GM21717 (cell line): ENCODE measurements at regions not wholly inside any gene's neighbourhood (a gene's known extent, or its start where the extent isn't known, plus 50 kb on each side); places are given as distances from the start of the nearest gene placed in this dataset.
A peak's percentile ranks its signal among the peaks of the same experiment; 100 is the strongest.

Experiments used
- ATAC-seq: cut with Tn5 transposase; IDR thresholded peaks from one replicate; pipeline ENCODE4 v1.9.1; 2021; ENCODE audit warnings: mild to moderate bottlenecking, moderate library complexity; ENCODE audit not compliant: unreplicated experiment

DNA sequence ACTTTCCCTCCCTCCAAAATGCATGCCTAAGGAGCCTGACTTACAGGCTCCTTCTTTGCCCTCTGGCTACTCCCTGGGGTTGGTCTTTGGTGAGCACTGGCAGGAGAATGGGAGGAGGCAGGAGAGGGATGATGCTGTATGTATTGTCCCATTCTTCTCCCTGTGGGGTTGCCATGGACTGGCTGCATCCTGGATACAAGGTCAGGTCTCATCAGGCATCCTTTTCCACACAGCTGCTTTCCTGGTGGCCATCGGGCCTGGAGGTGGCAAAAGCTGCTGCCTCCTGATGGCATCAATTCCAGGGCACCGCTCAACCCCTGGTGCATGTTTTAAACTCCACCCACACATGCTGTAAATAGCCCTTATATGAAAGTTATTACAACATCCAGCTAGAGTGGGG lies 257.2 kb downstream of the ETS1 start:
- ATAC-seq = no peak

GRCh38 chr11:128328955-128329551 lies 258.3 kb downstream of the ETS1 start:
- no peak for ATAC-seq

GRCh38 chr11:128327274-128327673 lies 260.1 kb downstream of the ETS1 start:
- ATAC-seq = no peak

DNA sequence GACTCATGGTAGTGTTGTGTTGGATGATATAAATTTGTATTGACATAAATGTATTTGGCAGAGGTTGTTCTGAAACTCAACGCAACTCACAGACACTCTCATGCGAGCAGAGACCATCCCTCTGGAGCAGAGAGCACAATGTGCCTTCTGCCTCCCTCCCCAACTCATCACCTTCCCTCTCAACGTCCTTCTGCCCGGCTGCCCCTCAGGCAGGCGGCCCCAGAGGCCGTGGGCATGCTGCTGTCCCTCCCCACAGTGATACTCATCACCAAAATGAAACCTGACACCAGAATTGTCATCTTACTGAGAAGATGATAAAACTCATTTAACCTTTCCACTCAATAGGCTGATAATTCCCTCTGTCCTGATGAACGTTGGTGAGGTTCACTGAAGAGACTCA lies 260.6 kb downstream of the ETS1 start:
- ATAC-seq = no peak

DNA sequence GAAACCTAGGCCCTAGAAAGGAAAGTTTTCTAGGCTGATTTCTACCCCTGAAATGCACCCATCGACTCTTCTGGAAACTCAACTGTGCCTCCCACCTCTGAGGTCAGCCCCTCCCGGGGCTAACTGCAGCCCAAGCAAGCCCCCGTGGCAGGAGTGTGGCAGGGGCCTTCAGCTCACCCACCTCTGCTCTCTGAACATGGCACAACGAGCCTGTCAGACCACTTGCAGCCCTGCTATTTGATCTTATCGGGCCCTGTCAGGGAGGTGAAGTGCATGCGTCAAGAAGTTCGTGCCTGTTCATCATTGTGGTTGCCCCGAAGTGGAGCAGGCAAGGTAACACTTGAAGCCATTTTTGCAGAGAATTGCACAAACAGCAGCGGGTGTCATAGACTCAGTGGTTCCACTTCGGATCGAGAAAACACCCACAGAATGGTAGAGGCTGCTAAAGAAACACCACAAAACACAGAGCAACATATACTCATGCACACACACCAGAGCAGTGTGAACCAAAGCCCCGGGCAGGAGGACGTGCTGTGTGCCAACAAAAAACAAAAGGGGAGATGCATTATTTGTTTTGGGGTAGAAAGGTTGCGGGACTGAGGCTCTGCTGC lies 262.7 kb downstream of the ETS1 start:
- ATAC-seq = no peak

DNA sequence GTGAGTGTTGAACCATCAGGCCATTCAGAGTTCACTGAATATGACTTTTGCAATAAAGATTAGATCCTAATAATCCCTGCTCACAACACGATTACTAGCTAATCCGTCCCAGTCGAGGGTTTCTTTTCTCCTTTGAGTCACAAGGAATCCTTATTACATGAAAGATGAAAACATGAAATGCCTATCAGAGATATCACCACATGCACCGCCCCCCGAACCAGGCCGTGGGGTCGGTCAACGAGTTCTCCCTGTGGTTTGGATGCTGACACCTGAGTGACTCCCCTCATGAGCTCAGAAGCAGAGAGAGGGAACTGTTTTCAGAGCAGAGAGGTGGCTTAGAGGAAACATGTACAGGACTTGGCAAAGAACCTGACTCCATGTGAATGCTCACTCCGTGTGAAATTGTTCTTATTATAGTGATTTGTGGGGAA lies 263.3 kb downstream of the ETS1 start:
- no peak for ATAC-seq

DNA sequence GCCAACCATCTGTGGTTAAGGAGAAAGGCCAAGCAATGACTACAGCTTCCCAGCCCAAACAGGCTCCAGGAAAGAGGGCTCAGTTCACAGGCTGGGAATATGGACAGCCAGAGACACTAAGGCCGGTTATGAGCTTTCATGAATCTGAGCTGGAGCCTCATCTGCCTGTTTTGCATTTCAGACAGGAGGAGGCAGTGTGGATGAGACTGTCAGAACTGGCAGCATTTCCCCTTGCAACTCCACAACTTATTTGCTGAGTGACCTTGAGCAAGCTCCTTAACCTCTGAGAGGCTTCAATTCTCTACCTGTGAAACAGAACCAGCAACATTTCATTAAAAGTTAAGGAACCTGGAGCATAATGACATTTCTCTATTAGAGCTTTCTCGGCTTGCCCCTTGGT lies 264.0 kb downstream of the ETS1 start:
- ATAC-seq = no peak

DNA sequence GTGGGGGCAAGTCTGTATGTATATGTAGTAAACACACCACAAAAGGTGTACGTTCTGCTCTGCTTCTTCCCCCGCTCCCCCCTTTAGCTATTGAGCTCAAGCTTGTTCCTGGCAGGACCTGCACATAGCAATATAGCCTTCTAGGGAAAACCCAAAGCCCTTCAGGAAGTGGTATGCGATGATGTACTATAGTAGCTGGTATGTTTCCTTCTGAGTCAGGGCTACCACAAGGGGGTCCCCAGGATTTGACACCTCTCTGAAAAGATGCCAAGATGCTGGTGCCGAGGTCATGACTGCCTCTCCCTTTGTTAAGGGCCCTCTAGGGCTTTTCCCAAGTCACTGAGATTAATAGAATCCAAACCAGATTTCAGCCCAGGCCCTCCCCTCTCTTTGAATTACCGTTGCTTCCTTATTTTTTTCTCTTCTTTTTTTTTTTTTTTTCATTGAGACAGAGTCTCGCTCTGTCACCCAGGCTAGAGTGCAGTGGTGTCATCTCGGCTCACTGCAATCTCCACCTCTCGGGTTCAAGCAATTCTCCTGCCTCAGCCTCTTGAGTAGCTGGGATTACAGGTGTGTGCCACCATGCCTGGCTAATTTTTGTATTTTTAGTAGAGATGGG lies 268.4 kb downstream of the ETS1 start:
- peak; percentile 95 for ATAC-seq

DNA sequence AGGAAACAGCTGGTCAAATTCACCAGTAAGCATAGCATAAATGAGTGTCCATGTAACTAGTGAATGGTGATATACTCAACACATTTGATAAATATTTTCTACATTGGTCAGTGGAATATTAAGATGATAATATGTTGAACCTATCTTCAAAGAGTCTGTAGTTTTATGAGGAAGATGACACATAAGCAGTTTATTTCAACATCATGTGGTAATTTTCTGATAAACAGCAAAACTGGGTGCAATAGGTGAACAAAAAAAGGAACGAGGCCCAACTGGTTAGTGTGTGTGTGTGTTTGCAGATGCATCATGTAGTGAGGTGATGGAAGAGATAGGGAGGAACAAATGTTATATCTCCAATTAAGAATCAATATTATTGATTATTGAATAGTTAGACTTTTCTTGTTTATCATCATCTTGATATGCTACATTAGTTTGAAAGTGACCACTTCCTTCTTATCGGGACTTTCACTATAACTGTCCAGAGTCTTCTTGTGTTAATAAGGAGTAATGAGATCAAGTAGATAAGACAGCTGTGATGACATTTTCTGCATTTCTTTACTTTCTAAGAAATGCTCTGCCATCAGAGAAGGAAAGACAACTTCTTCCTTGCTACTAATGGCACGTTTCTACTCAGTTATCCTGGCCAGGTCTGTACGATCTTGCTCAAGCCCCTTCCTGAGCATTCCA lies 270.7 kb downstream of the ETS1 start:
- no peak for ATAC-seq

GRCh38 chr11:128315933-128316332 lies 271.4 kb downstream of the ETS1 start:
- no peak for ATAC-seq

- ATAC-seq = no peak
Observed at GRCh38 chr11:128313931-128314330, 273.4 kb downstream of the ETS1 start.

GRCh38 chr11:128311742-128312719 lies 275.3 kb downstream of the ETS1 start:
- ATAC-seq = peak; percentile 74

DNA sequence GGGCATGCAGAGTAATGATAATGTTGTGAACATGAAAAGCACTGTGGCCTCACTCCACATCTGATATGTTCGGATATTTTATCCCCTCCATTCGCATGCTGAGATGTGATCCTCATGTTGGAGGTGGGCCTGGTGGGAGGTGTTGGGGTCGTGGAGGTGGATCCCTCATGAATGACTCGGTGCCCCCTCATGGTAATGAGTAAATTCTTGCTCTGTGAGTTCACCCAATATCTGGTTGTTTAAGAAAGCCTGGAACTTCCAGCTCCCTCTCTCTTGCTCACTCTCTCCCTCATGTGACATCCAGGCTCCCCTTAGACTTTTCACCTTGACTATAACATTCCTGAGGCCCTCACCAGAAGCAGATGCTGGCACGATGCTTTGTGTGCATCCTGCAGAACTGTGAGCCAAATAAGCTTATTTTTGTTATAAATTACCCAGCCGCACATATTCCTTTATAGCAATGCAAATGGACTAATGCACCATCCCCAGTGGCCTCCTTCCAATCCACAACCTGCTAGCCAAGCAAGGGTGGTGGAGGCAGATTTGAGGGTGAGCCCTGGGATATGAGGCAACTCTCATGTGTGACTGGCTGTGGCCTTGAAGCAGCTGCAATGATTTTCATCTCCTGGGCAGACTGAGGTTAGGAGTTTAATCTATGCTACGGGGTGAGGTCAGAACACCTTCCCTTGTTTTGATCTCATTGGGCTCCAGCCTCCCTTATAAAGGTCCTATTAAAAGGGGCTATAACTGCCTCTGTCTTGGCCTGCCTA lies 276.5 kb downstream of the ETS1 start:
- no peak for ATAC-seq

- ATAC-seq = no peak
Observed at GRCh38 chr11:128310005-128310404, 277.4 kb downstream of the ETS1 start.

GRCh38 chr11:128308794-128309193 lies 278.6 kb downstream of the ETS1 start:
- ATAC-seq = no peak

- ATAC-seq = no peak
Observed at GRCh38 chr11:128305588-128305987, 281.8 kb downstream of the ETS1 start.

DNA sequence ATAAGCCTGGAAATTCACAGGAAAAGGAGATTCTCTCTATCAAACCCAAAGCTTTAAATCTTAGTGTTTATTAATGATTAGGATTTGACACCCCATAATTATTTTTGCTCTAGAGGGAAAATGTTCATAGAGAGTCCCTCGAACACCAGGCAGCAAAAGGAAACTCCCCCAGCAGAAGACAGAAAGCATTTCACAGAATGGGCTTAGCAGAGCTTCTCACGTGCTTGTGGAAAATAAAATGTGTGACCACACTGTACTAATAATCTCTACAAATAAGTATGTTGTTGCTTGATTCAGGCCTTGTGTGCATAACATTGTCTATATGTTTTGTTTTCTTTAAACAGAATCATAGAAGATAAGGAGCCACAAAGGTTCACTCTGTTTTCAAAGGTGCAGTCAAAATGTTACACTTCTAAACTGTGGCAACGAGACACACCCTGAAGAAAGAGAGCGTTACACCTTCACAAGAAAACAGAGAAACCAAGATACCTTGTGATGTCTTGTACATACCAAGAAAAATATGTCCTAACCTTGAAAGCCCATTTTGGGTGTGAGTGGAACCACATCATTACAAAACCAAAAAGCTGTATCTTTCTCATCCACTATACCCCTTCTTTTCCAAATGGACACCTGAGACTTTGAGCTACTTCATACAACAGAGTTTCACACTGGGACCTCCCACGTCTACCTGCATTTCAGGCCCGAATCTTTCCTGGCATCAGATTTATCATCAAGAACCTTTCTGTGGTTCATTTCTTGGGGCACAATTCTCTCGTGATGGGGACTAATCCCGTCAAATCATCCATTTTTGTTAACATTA lies 282.5 kb downstream of the ETS1 start:
- ATAC-seq = no peak

DNA sequence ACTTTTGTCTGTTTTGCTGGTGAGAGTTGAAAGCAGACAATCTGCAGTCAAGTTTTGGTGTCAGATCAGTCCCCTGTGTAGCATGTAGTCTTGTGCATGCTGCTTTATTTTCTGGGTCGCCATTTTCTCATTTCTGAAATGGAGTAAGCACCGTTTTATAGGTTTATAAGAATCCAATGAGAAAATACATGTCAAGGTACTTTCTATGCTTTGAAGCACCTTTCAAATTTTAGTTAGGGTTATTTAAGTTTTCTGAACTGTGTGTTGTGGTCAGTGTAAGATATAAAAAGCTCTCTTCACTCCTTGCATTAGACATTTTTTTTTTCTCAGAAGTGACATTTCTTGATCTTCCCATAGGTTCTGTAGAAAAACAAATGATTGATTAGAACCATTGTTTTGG lies 283.2 kb downstream of the ETS1 start:
- ATAC-seq = no peak

GRCh38 chr11:128303383-128303782 lies 284.0 kb downstream of the ETS1 start:
- no peak for ATAC-seq
